DOHH2 (cell line): ENCODE measurements at regions not wholly inside any gene's neighbourhood (a gene's known extent, or its start where the extent isn't known, plus 50 kb on each side); places are given as distances from the start of the nearest gene placed in this dataset.
"Not testable (repeated sequence)": the region's sequence is repeated elsewhere in the genome, so short reads cannot be mapped to it uniquely, and the experiment has no call there.

Experiments used
- EZH2phosphoT487 ChIP-seq: fragments of 200-600 bp; sonication (generic); IDR thresholded peaks from 2 replicates; pipeline ENCODE4 v1.6.1; 2017; ENCODE audit warnings: borderline replicate concordance, mild to moderate bottlenecking, antibody characterized with exemption, low read length, moderate library complexity, mixed read lengths
- TF ChIP-seq, protein P1 (sequence below): fragments of 200-600 bp; sonication (generic); IDR thresholded peaks from one replicate; pipeline ENCODE4 v1.5.1; 2014; ENCODE audit warnings: antibody characterized with exemption, mild to moderate bottlenecking, low read depth, low read length; ENCODE audit not compliant: poor library complexity, severe bottlenecking

DNA sequence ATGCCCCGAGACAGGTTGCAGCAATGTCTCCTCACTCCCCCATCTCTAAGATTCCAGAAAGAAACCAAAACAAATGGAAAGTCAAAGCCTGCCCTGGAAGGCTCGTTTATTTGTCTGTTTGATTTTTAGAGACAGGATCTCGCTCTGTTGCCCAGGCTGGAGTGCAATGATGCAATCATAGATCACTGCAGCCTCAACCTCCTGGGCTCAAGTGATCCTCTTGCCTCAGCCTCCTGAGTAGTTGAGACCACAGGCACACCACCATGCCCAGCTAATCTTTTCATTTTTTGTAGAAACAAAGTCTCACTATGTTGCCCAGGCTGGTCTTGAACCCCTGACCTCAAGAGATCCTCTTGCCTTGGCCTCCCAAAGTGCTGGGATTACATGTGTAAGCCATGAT, 78.8 kb upstream of the IFNAR2 start:
- TF ChIP-seq, protein P1, sequence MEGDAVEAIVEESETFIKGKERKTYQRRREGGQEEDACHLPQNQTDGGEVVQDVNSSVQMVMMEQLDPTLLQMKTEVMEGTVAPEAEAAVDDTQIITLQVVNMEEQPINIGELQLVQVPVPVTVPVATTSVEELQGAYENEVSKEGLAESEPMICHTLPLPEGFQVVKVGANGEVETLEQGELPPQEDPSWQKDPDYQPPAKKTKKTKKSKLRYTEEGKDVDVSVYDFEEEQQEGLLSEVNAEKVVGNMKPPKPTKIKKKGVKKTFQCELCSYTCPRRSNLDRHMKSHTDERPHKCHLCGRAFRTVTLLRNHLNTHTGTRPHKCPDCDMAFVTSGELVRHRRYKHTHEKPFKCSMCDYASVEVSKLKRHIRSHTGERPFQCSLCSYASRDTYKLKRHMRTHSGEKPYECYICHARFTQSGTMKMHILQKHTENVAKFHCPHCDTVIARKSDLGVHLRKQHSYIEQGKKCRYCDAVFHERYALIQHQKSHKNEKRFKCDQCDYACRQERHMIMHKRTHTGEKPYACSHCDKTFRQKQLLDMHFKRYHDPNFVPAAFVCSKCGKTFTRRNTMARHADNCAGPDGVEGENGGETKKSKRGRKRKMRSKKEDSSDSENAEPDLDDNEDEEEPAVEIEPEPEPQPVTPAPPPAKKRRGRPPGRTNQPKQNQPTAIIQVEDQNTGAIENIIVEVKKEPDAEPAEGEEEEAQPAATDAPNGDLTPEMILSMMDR: not testable (repeated sequence)
- TF ChIP-seq EZH2phosphoT487: not testable (repeated sequence)
